Karpas-422 (cell line): ENCODE measurements at regions not wholly inside any gene's neighbourhood (a gene's known extent, or its start where the extent isn't known, plus 50 kb on each side); places are given as distances from the start of the nearest gene placed in this dataset.

Source experiments
- DNase-seq: peaks from one replicate; pipeline ENCODE4 v3.0.0-alpha.2; 2015
- H2AFZ ChIP-seq: fragments of 200-600 bp; sonication (generic); 2 replicates; pipeline ENCODE4 v1.6.1; 2014; ENCODE audit warnings: antibody characterized with exemption, low read length, mixed read lengths
- H3K27ac ChIP-seq: fragments of 200-600 bp; sonication (generic); 2 replicates; pipeline ENCODE4 v1.5.1; 2014; ENCODE audit warnings: mild to moderate bottlenecking, low read length, moderate library complexity
- H3K27me3 ChIP-seq: fragments of 200-600 bp; sonication (generic); 2 replicates; pipeline ENCODE4 v1.6.1; 2014; ENCODE audit warnings: low read length, mixed read lengths
- H3K36me3 ChIP-seq: fragments of 200-600 bp; sonication (generic); 2 replicates; pipeline ENCODE4 v1.6.1; 2014; ENCODE audit warnings: low read length, mixed read lengths; ENCODE audit not compliant: insufficient read depth
- H3K4me1 ChIP-seq: fragments of 200-600 bp; sonication (generic); 2 replicates; pipeline ENCODE4 v1.6.1; 2014; ENCODE audit warnings: mild to moderate bottlenecking, low read length, mixed read lengths
- H3K4me2 ChIP-seq: fragments of 200-600 bp; sonication (generic); 2 replicates; pipeline ENCODE4 v1.6.1; 2014; ENCODE audit warnings: low read length, low read depth, mild to moderate bottlenecking; ENCODE audit not compliant: poor library complexity, severe bottlenecking
- H3K4me3 ChIP-seq: fragments of 200-600 bp; sonication (generic); 2 replicates; pipeline ENCODE4 v1.5.1; 2014; ENCODE audit warnings: mild to moderate bottlenecking, antibody characterized with exemption, low read length, mixed read lengths
- H3K79me2 ChIP-seq: fragments of 200-600 bp; sonication (generic); 2 replicates; pipeline ENCODE4 v1.6.1; 2014; ENCODE audit warnings: mild to moderate bottlenecking, low read length, mixed read lengths
- H3K9ac ChIP-seq: fragments of 200-600 bp; sonication (generic); 2 replicates; pipeline ENCODE4 v1.6.0; 2014; ENCODE audit warnings: low read length
- H3K9me2 ChIP-seq: fragments of 200-600 bp; sonication (generic), shearing (Covaris generic); replicated peaks from 2 replicates; pipeline ENCODE4 v1.6.0; 2014; ENCODE audit warnings: mild to moderate bottlenecking, low read length, moderate library complexity; ENCODE audit not compliant: insufficient read depth
- H3K9me3 ChIP-seq: fragments of 300-700, 200-600 bp; sonication (generic); 2 replicates; pipeline ENCODE4 v1.6.1; 2014; ENCODE audit warnings: low read length, mixed read lengths
- H4K20me1 ChIP-seq: fragments of 200-600 bp; sonication (generic); 2 replicates; pipeline ENCODE4 v1.6.1; 2014; ENCODE audit warnings: mild to moderate bottlenecking, antibody characterized with exemption, low read length, low read depth; ENCODE audit not compliant: insufficient read depth

DNA sequence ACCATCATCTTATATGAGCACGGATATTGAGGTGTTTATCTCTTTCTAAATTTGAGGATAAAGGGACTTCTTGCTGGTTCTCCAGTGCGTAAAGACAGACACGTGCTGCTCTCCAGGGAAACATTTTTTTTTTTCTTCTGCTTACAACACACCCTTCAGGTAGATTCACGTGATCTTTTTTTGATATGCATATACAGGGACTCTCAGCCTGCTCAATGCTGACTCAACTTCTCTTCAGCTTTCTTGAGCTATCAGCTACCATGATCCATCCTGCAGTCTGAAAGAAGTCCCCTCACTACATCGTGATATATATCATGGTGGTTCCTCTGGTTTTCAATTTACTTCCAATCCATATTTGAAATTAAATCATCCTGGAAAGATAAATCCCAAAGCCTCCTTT, 87.1 kb upstream of the SLITRK3 start:
- Histone ChIP-seq H3K27me3 (no peaks in the 10 kb centered on the region), H3K4me1 (no peaks in the 10 kb centered on the region), H3K36me3 (no peaks in the 10 kb centered on the region), H3K9me2 (no peaks in the 10 kb centered on the region), H3K4me3 (no peak overlapping the region), H3K79me2 (no peaks in the 10 kb centered on the region), H4K20me1 (no peaks in the 10 kb centered on the region), H2AFZ (no peak overlapping the region), H3K4me2 (no peak overlapping the region), H3K9ac (no peak overlapping the region), H3K9me3 (peaks cover 24% of the 10 kb centered on the region), H3K27ac (no peak overlapping the region)
- no peak for DNase-seq

DNA sequence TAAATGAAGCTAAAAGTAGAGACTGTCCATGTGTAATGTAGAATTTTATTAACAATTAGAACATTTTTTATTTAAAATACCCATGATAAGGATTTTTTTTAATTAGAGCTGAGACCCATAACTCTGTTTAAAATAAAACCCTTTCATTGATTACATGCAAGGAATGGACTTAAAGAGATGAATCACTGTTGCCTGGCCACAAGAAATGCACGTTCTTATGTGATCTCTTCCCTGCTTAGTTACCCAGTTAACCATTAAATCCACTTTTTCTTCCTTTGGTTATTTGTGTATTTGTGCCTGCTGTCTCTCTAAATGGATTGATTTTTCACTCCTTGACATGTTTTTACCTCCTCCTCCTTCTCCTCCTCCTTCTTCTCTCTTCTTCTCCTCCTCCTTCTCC, 83.3 kb upstream of the SLITRK3 start:
- H2AFZ ChIP-seq: no peak overlapping the region
- H3K9me3 ChIP-seq: peaks cover 26% of the 10 kb centered on the region
- H3K9me2 ChIP-seq: no peaks in the 10 kb centered on the region
- H3K27me3 ChIP-seq: no peaks in the 10 kb centered on the region
- H3K4me2 ChIP-seq: no peak overlapping the region
- no peak overlapping the region for H3K4me3 ChIP-seq
- no peaks in the 10 kb centered on the region for H3K36me3 ChIP-seq
- no peaks in the 10 kb centered on the region for H3K4me1 ChIP-seq
- no peak overlapping the region for H3K27ac ChIP-seq
- no peaks in the 10 kb centered on the region for H4K20me1 ChIP-seq
- DNase-seq: no peak
- no peak overlapping the region for H3K9ac ChIP-seq
- H3K79me2 ChIP-seq: no peaks in the 10 kb centered on the region

DNA sequence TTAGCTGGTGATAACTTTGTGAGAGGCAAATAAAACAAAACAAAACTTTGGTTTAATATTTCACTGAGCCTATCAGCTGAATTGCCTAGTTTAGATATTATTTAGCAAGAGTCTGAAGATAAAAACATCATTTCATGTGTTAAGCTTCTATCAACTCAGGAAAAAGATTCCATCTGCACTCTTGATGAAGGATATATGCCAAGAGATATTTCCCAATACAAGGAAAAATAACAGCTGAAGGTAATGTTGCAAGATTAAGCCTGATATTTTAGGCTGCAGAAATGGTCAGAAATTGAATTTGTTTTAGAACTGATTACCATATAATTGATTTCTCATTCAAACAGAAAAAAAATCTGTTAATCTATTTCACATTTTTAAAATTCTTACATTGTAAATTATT, 77.2 kb upstream of the SLITRK3 start:
- Histone ChIP-seq H3K27me3 (no peaks in the 10 kb centered on the region), H3K9ac (no peak overlapping the region), H3K36me3 (no peaks in the 10 kb centered on the region), H3K4me2 (no peak overlapping the region), H2AFZ (no peak overlapping the region), H3K27ac (no peak overlapping the region), H3K79me2 (no peaks in the 10 kb centered on the region), H3K9me3 (peaks cover 21% of the 10 kb centered on the region), H4K20me1 (no peaks in the 10 kb centered on the region), H3K4me3 (no peak overlapping the region), H3K9me2 (no peaks in the 10 kb centered on the region), H3K4me1 (no peaks in the 10 kb centered on the region)
- no peak for DNase-seq

DNA sequence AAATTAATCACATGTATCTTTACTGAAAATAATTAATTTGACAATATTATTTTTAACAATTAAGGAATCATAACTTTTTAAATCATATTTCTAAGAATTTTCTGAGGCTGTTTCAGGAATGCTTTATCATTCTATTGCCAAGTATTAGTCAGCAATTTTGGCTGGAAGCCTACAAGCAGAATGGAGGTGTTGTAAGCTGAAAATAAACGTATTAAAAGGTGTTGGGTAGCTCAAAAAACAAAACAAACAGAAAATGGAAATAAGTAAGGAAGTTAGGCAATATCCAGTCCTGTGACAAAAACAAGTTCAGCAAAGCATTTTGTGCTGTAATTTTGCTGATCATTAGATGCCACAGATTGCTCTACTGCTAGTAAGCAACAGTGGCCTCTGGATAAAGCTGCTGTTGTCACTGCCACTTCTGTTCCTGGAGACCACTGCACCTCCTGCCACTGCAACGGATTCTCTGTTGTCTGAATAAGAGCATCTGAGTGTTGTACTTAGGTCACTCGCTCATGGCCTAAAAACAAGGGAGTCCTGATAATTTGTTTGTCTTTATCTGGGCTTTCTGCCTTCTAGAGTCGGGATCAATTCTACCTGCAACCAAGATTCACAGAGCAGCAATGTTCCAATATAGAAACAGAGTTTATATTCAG, 63.5 kb upstream of the SLITRK3 start:
- Histone ChIP-seq H3K9me2 (no peaks in the 10 kb centered on the region; the same call in 1 of the 2 replicates), H3K4me2 (no peak overlapping the region), H3K36me3 (no peaks in the 10 kb centered on the region), H3K27ac (no peak overlapping the region), H3K9me3 (0 out of 2 replicates have a peak, but pooled peaks cover 4% of the 10 kb centered on the region), H3K9ac (no peak overlapping the region), H4K20me1 (no peaks in the 10 kb centered on the region), H2AFZ (no peak overlapping the region), H3K79me2 (no peaks in the 10 kb centered on the region), H3K4me1 (no peaks in the 10 kb centered on the region), H3K27me3 (no peaks in the 10 kb centered on the region), H3K4me3 (no peak overlapping the region)
- DNase-seq: no peak

DNA sequence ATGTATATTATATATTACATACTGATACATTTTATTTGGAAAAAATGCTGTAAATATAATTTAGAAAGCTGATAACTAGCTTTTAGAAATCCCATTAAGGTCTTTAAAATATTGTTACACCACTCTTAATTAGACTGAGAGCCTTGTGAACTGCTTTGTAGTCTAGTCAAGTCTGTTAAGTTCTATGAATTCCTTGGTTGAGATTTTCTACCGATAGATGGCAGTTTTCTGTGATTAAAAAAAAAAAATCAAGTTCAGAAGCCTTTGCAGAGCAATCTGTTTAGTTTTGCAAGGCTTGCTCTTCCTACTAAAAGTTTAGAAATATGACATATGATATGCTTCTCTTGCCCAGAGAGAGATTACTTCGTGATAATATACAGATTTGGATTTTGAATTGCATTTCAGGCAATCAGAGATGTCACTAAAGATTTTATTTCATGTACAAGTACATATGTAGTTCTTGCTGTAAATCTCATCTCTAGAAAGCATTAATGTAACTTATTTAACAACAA, 60.4 kb upstream of the SLITRK3 start:
- Histone ChIP-seq H3K27me3 (no peaks in the 10 kb centered on the region), H3K4me3 (no peak overlapping the region), H3K4me2 (no peak overlapping the region), H3K9me2 (no peaks in the 10 kb centered on the region), H3K79me2 (no peaks in the 10 kb centered on the region), H3K4me1 (no peaks in the 10 kb centered on the region), H3K9ac (no peak overlapping the region), H4K20me1 (no peaks in the 10 kb centered on the region), H3K36me3 (no peaks in the 10 kb centered on the region), H3K27ac (no peak overlapping the region), H3K9me3 (0 out of 2 replicates have a peak, but pooled peaks cover 4% of the 10 kb centered on the region), H2AFZ (no peak overlapping the region)
- no peak for DNase-seq

DNA sequence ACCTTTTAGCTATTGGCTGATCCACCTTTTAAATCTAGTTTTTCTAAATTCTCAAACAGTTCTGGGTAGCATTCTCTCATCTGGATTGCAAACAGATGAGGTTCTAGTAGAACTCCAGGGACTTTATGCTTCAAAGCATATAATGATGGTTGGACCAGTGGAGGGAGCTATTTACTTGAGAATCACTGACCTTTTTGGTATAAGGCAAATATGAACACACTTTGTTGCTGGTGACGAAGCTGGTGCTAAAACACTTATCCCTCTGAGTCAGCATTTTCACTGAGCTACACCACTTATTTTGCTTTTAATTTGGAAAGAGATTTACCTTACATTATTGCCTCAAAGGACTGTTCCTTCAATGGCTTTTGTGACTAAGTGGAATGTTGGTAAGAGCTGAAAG, 58.6 kb upstream of the SLITRK3 start:
- Histone ChIP-seq H3K27me3 (no peaks in the 10 kb centered on the region), H2AFZ (no peak overlapping the region), H3K9me2 (no peaks in the 10 kb centered on the region), H3K4me3 (no peak overlapping the region), H4K20me1 (no peaks in the 10 kb centered on the region), H3K79me2 (no peaks in the 10 kb centered on the region), H3K4me1 (no peaks in the 10 kb centered on the region), H3K4me2 (no peak overlapping the region), H3K9ac (no peak overlapping the region), H3K27ac (no peak overlapping the region), H3K9me3 (peaks cover 9% of the 10 kb centered on the region; the same call in 1 of the 2 replicates), H3K36me3 (no peaks in the 10 kb centered on the region)
- DNase-seq: peak; percentile 47
